Activated CD8-positive, alpha-beta memory T cell treated with anti-CD3 and anti-CD28 coated beads for 24 hours (primary cell): ENCODE measurements at regions not wholly inside any gene's neighbourhood (a gene's known extent, or its start where the extent isn't known, plus 50 kb on each side); places are given as distances from the start of the nearest gene placed in this dataset.

ENCODE experiments used
- DNase-seq: peaks from one replicate; pipeline ENCODE4 v3.0.0-alpha.2; 2020

DNA sequence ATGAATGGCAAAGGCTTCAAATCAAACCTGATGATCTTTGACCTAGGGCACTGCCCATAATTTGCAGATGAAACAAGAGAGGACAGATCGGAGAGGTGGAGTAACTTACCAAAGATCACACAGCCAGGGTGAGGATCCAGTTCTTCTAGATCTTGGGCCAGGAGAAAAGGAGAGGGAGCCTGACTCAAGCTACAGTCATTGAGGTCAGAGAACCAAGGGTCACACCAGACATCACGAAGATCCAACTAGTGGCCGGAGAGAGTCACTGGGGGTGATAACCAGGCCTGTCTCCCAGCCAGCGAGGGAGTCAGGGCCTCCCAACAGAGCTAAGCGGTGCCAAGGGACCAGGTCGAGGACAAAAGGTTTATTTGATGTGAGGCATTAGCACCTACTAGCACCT lies 115.0 kb downstream of the RIPK4 start:
- no peak for DNase-seq

DNA sequence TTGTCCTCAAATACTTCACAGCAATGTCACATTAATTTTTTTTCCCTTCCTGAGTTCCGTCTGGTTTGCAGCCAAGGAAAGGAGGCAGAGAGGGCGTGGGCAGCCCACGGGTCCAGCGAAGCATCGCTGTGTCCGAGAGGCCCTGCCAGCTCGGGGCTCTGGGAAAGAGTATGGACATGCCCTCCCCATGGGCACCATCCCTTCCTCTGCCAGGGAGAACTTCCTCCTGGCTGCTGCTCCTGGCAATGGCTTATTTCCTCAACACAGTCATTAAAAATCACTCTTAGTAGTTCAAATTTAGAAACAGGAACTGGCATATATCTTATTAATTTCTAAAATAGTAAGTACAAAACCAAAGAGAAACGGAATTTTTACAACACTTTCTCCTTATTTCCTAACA lies 115.4 kb downstream of the RIPK4 start:
- DNase-seq, result no peak

DNA sequence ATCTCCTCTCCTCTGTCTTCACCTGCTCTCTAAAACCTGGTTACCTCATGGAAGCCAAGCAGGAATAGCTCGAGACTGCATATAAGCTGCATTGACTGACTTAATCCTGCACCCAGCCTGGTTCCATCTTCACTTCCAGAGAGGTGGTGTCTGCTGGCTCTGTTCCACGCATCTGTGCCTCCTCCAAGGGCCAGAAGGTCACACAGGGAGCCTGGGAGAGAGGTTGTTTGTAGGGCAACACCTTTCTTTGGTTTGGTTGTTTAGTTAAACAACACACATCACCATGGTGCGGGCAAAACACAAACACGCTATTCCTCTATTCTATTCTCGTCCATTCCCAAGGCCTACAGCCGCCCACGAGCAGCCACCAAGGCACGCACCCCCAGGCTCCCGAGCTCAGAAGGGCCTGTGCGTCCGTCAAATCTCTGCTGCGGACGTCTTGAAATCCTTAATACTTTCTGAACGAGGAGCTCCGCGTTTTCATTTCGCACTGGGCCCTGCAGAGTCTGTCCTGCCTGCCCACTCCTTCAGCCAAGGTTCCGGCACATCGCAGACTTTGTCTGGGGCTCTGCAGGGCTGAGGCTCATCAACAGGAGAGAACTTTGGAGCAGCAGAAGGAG lies 116.2 kb downstream of the RIPK4 start:
- DNase-seq, result no peak

DNA sequence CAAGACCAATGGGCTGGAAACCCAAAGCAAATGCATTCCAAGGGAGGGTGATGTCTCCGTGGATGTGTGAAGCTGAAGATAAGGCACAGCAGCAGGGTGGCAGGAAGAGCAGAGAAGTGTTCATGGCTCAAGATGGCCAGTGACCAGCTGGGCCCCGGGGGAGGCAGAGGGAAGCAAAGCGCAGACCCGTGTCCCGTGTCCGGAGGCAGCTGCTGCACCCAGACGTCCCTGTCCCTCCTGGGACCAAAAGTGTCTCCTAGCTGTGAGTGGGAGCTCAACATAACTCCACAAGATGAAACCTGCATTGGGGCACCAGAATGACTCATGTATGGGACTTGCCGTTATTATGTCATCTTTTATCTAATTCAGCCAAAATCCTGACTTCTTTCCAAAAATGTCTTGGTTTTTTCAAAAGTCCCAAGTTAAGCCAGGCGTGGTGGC lies 118.2 kb downstream of the RIPK4 start:
- no peak for DNase-seq

DNA sequence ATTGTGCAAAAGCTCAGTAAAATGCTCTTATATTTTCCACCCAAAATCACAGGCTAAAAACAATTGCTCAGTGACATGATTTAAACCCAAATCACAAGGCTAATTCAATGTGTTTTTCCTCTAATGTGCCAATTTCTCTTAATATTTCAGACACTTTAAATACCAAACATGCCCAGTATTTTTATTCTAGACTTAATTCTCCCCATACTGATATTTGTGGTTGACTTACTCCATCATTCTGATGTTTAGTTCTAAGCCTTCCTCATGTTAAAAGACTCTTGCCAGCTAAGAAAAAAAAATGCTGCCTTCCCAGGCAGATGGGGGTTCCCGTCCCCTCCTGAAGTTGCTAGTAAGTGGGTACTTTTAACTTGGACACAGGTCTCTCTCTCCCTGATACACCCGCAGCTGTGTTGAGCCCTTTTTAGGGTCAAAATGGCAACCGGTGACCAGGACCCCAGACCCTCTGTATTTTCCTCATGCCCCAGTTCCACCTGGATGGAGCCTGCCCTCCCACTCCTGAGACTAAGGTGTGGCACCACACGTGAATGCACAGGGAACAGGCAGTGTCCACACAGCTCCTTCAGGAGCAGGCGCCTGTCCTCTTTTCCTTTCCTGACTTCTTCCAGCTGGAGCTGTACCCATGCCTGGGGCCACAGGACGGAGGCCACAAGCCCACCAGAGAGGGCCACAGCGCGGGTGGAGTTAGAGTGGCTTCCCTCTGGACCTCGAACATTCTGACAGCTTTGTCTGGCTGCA lies 118.9 kb downstream of the RIPK4 start:
- DNase-seq, result no peak

DNA sequence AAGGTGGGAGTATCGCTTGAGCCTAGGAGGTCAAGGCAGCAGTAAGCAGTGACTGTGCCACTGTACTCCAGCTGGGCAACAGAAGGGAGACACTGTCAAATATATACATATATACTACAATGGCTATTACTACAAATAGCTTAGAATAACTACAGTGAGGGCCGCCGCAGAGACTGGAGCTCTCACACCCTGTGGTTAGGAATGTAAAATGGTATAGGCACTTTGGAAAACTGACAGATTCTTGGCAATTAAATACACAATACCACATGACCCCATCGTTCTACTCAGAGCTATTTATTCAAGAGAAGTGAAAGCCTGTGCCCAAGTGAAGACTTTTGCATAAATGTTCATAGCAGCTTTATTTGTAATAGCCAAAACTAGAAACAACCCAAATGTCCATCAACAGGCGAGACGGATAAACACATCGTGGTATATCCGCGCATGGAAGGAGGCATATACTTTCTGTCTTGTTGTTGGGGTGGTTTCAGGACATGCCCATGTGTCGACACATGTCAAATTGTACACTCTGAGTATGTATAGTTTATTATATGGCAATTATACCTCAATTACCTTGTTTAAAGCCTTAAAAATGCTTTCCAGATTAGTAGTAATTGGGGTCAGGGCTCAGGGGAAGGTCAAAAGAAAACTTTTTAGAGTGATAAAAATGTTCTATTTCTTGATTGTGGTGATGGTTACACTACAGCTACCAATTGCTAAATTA lies 123.4 kb downstream of the RIPK4 start:
- DNase-seq, result no peak

DNA sequence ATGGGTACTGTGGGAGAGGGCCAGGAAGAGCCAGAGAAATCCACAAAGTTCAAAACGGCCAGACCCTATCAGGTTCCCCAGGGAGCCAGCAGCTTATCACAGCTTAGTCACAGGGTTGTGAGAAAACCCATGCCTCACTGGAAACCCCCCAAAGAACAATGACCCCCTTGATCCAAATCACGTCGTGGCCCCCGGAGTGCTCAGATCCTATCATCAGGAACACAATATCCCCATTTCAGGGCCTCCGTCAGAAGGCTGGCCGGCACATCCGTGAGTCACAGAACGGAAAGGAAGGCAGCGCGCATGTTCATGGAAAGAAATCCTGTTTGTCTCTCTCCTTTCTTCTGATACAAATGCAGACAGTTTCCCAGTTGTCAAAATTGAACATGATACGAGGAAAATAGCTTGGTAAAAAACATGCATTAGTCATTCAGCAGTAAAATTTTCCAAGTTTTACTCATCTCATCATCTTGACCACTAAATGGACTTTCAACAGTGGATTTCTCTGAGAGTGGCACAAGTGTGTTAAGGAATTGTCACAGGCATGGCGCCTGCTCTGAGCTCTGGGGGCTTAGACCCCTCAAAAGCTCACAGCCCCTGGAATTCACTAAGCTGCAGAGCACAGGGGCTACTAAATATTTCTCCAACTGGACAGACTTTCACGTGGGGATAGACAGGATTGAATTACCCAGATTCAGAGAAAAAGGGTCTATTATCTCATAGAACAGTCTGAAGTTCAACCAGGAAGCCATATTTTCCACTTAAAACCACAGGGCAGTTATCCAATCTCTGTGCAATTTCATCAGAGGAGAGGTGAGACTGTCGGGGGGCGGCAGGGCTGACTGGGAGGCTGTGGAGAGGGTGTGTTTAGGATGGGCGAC lies 124.8 kb downstream of the RIPK4 start:
- DNase-seq, result no peak

DNA sequence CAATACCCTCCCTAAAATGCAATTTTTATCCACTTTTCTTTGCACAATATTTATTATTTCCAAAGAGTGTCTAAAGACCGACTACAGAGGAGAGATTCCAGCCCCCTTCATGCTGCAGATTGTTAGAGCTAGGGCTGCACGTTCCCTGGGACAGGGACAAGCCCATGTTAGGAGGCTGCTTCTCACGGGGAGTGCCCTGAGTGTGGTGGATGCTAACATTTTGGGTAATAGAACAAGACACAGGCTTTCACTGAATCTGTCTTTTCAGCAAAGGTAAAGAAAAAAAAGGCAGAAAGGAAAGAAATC lies 125.4 kb downstream of the RIPK4 start:
- no peak for DNase-seq

DNA sequence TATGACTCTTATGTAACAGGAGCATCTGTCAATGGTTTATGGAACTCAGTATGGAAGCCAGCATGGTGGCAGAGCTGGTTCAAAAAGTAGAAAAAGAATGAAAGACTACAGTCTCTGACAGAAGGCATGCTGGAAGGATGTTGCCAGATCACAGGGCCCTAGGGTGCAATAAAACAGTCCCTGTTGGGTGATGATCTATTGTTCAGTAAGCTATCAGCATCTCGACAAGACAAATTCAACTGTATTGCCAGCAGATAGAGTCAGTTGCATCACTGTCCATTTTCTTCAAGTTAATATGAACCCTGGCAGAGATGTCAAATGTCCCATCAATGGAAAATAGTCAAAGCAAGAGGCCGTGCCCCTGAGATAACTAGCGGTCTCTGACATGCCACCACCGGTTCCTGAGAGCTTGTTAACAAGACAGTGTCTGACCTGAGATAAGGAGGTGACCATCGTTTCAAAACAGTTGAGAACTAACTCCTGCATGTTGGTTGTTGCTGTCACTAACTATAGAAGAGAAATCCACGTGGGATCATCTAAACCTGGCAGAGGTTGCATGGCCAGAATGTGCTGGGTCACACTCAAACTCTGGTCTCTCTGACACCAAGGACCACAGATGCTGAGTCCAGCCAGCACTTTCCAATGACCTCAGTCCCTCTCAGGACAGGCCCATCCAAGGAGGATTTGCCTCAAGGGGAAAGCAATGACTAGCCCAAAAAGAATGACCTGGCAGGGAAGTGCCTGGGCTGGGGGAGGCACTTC lies 125.9 kb downstream of the RIPK4 start:
- no peak for DNase-seq

DNA sequence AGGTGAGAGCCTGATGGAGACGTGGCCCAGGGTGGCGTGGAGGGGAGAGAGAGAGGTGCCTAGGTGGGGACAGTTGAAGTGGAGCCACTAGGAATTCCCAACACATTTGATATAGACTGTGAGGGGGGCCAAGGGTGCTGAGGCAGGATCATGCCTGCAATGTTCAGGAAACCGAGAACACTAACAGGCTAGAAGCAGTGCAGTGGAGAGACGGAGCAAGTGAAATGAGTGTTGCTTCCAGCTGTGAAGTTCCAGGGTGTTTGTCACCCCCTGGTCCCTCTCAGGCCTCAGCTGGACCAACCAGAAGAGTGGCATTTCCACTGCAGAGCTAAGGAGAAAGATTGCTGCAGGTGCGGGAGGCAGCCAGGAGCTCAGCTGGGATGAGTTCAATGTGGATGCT lies 127.1 kb downstream of the RIPK4 start:
- no peak for DNase-seq

DNA sequence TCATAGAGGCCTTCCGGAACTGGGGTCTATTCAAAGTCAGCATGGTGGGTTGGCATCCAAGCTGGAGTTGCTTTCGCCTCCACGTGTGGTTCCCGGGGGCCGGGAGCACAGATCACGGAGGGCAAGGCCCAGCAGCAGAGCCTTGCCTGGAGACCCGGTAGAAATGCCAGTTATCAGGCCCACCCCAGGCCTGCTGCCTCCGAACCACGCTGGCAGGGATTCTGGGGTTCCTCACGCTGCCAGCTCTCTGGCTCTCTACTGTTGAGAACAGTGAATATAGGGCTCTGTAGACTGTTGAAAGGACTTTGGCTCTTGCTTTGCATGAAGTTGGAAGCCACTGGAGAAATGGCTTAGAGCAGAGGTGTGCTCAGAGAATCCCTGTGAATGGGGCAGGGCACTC lies 127.5 kb downstream of the RIPK4 start:
- DNase-seq, result no peak

DNA sequence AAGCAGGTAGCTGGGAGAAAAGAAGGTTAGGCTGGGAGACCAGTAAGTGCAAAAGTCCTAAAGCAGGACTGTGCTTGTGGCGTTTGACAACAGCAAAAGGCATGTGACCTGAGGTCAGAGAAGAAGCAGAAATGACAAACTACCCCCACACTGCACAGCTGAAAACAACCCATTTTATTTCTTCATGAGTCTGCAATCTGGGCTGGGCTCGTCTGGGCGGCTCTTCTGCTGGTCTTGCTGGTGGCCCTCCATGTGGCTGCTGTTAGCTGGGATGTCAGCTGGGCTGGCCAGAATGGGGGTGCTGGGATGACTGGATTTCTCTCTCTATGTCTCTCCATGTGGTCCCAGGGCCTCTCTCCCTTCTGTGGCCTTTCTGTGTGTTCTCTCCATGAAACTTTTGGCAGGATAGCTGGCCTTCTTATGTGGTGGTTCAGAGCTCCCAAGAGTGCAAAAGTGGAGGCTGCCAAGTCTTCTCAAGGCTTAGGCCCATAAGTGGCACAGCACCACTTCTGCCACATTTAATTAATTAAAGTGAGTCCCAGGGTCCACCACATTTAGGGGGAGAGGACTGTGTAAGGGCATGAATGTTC lies 128.6 kb downstream of the RIPK4 start:
- no peak for DNase-seq

DNA sequence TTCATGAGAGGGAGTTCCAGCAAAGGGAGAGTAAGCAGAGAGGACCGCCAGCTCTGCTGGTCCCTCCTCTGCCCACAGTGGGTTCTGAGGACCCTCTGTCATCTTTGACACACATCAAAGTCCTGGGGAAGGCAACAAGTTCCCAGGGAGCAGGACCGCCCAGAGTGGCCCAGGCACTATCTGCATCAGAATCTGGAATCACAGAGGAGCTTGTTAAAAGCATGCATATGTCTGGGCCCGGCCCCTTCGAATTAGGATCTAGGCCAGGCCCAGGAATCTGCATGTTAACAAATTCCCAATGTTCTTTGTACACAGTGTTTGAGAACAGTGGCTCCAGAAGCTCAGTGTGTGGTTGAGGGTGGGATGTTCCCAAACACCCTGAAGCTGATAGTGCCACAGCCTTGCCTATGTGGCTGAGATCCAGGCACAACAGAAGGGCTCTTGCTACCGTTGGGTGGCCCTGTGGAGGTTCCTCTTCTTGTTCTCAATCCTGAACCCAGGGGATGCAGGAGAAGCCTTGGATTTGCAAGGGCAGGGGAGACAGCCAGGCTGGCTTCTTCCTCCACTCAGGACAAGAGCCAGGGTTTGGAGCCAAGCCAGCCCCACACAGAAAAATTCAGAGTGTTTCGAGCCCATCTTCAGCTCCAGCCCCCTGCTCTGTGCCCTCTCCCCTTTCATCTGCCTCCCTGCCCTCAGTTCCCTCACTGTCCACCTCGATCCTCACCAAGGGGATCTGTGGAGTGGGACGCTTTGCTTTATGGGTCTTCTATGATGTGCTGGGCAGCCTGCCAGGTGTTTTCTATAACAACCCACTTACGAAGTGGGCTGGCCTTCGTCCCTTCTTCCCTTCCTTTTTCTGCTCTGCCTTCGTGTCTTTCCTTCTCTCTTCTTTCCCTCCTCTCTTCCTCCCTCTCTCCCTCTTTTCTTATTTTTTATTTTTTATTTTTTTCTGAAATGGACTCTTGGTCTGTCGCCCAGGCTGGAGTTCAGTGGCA lies 129.0 kb upstream of the TMPRSS2 start:
- DNase-seq, result no peak

DNA sequence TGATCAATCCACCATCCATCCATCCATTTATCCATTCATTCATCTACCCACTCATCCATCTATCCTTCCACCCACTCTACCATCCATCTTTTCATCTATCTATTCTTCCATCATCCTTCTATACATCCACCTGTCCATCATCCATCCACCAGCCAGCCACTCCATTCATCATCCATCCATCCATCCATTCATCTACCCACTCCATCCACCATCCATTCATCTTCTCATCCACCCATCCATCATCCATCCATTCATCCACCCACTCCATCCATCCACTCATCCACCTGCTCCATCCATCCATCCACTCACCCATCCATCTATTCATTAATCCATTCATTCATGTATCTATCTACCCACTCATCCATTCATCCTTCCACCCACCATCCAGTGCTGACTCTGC lies 127.9 kb upstream of the TMPRSS2 start:
- no peak for DNase-seq

DNA sequence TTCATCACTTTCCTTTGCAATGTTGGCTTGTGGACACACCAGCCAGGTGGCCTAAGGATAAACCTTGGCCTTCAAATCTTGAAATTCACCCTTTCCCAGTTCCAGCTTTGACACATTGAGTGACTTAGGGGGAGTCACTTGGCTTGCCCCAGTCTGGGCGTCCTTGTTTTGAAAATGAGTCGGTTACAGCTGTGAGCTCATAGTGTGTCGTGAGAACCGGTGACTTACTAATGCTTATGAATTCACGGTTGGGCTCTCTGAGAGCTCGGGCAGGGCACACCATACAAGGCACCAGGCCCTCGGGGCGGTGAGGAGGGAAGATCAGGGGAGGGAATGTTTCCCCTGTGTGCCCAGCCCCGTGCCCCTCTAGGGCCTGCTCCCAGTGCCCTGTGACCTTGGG lies 126.9 kb upstream of the TMPRSS2 start:
- DNase-seq, result no peak

DNA sequence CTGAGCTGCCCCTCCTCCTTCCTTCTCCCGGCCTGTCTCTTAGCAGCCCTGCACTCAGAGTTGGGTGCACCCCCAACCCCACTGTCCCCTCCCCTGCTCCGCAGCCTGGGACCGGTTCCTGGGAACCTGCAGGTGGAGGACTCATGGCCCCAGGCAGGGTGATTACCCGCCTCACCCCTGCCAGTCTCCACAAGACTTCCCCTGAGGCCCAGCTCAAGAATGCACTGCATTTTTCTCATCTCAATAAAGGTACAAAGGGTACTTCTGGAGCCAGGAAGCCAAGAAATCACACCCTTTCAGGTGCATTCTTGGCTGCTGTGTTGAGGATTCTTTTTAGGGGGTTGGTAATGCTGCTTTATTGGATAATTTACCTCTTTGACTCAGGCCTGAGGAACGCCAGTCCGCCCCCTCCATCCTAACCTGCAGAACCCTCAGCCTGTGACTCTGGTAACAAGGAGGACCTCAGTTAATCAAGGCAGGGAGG lies 126.3 kb upstream of the TMPRSS2 start:
- DNase-seq, result no peak

DNA sequence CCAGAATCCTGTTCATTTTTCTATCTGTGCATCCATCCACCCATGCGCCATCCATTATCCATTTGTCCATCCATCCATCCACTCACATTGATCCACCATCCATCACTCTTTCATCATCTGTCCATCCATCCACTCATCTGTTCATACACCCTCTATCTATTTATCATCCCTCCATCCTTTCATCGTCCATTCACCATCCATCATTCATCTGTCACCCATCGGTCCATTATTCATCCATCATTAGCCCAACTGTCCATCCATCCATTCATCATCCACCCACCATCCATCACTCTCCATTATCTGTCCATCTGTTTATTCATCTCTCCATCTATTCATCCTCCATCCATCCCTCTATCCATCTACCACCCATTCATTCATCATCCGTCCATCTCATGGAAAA lies 125.7 kb upstream of the TMPRSS2 start:
- DNase-seq, result no peak

DNA sequence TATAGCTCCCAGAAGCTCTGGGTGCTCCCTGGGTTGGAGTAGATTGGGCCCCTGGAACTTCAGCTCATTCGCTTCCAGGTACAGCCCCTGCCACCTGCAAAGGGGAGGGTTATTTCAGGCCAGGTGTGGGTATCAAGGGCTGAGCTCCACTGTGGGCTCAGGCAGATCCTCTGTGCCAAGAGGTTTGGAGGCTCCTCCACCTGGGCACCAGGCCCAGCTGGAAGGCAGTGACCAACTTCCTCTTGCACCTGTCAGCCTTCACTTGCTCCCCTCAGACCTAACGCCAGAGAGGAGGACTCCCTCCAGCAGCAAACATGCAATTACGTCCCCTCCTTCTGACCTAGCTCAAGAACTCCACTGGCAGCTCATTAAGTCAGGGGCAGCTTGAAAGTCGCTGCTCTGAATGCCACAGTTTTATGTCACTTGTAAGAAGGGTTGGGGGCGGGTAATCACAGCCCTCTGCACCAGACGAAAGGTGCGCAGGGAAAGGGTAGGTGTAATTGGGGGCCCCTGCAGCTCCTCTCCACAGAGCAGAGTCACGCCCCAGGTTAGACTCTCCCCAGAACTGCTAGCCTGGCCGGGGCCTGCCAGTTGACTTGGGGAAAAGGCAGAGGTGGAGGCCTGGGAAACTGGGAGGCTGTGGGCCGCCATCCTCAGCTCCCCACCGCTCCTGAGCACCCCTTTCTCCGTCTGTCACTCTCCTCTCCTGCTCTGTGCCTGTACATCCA lies 125.0 kb upstream of the TMPRSS2 start:
- DNase-seq, result no peak

DNA sequence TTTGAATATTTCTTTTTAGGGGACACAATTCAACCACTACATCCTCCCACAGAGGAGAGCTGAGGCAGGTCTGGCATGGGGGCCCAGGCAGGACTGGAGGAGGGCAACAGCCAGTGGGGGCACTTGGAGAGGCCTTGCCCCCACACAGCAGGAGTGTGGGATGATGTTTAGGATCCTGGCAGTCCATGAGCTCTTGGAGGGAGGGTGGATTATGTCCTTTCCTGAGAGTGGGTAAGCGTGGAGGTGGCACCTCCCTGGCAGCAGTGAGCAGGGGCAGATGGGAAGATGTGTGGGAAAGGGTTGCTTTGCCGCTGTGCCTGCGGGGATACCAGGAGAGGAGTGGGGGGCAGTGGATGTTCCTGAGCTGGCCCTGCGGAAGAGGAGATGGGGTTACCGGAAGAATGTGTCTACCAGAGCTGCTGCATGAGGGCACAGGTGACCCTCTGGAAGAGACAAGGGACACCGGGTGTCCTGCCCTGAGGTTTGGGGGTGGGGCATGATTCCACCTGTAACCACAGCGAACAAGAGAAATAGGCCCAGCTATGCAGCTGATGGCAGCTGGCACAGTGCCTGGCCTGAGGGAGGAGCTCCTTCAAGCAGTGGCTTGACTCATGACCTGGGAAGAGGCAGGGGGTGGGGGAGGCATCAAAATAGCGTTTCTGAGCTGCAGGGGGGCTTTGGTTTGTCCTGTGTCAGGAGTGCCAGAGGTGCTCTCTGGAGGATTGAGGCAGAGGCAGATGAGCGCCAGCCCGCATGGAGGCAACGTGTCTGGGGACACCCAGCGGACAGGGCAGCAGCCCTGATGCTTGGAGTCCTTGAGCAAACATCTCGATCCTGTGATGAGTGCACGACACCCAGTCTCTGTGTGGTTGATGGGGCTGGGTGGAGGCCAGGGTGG lies 123.9 kb upstream of the TMPRSS2 start:
- no peak for DNase-seq
